Urothelium cell line (cell line): ENCODE measurements at regions not wholly inside any gene's neighbourhood (a gene's known extent, or its start where the extent isn't known, plus 50 kb on each side); places are given as distances from the start of the nearest gene placed in this dataset.
"Not testable (repeated sequence)": the region's sequence is repeated elsewhere in the genome, so short reads cannot be mapped to it uniquely, and the experiment has no call there.

Experiments used
- DNase-seq: peaks from one replicate; pipeline ENCODE4 v3.0.0; 2011; ENCODE audit warnings: low spot score, mixed read lengths
- FAIRE-seq: peaks from 2 replicates; lab custom pipeline; 2011; peaks lifted over from hg19 to GRCh38; lab: Jason Lieb, UNC

DNA sequence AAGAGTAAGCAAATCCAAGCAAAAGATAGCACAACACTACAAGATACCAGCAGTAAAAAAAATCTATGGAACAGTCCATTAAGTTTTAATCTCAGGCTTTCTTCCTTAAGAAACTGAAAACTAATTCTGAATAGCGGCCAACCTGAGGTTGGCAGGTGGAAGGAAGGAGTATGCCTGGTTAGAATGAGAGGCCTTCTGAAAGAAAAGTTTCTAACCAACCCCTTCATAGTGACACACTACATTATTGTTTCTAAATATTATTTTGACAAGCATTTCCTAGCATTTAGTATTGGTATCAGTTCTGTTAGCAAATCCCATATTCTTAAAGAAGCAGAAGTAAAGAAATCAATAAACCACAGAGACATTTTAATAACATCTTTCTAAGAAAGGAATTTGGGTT is 205.7 kb upstream of the PTBP2 start:
- FAIRE-seq (no peak), DNase-seq (no peak)

- DNase-seq (no peak), FAIRE-seq (no peak)
Measured at GRCh38 chr1:96519851-96520578, 201.6 kb upstream of the PTBP2 start.

DNA sequence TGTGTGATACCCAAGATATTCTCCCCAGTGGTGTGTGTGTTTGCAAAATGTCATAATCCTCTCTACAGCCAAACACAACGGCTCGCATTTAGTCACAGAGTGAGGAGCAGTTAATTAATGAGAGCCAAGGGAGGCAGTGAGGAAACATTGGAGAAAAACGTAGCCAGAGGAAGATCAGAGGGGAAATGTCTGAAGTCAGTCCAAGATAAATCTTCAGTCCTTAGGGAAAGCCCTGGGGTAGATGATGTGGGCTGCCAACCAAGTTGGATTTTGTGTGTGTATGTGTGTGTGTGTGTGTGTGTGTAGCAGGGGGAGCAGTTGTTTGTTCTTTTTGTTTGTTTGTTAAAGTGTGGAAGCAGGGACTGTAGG is 201.0 kb upstream of the PTBP2 start:
- FAIRE-seq: no peak
- no peak for DNase-seq

DNA sequence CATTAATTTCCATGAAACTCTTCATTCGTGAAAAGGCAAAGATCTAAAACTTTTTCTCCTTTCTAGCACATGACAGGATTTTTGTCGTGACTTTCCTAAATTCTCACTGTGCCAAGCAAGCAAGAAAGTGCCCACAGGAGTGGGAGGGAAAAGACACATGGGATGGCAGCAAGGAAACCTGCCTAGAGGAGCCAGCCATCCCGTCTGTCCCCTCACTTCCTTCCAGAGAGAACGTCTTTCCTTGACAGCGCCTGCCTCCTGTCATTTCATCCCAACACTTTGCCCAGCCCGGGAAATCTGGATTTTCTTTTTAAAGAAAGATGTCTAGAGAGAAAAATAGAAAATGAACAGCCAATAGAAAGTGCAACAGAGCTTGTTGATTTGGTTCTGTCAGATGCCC is 200.6 kb upstream of the PTBP2 start:
- FAIRE-seq (no peak), DNase-seq (no peak)

- no peak for FAIRE-seq
- no peak for DNase-seq
Measured at GRCh38 chr1:96521994-96522760, 199.4 kb upstream of the PTBP2 start.

DNA sequence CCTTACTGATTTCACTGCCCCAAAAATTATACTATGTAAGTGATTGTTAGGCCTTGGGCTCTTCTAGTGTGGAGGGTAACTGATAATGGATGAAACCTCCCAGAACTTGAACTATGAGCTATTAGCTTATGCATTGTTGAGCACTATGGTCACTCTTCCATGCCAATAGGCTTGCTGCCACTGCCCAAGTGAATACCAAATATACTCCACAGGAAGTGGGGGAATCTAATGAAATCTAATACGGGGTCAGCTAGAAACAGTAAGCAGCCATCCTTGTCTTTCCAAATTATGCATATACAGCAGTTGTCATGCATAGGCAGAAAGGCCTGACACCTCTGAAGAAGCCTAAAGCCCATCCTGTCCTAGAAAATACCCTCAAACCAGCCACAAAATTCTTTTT is 198.7 kb upstream of the PTBP2 start:
- DNase-seq (no peak), FAIRE-seq (no peak)

DNA sequence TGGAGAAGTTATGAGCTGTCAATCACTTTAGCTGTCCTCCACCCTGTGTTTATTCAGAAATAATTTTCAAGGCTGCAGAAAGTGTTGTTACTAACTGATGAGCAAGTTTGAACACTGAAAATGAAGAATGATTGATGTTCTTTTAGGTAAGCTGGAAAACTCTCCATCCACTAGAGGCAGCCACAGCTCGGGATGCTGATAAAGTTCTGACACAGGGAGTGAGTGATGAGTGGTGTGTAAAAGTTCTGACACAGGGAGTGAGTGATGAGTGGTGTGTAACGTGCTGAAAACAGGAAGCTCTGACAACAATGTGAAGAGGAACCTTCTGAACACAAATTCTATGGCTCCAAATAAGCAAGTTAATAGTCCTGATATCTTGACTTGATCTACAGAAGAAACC is 197.5 kb upstream of the PTBP2 start:
- DNase-seq (no peak), FAIRE-seq (no peak)

- DNase-seq (no peak), FAIRE-seq (no peak)
Measured at GRCh38 chr1:96525657-96526557, 195.7 kb upstream of the PTBP2 start.

GRCh38 chr1:96528672-96529071 is 192.9 kb upstream of the PTBP2 start:
- not testable (repeated sequence) for DNase-seq

DNA sequence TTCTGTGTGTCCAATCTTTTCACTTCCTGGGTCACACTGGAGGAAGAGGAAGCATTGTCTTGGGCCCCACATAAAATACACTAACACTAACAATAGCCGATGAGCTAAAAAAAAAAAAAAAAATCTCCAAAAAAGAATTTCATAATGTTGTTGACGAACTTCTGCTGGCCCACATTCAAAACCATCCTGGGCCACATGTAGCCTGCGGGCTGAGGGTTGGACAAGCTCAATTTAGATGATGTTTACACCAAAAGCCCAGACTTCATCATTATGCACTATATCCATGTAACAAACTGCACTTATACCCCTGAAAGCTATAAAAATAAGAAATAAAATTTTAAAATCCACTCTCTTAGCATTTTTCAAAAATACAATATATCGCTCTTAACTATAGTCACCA is 187.8 kb upstream of the PTBP2 start:
- no peak for FAIRE-seq
- no peak for DNase-seq

More at GRCh38 chr1:96528672-96529071, 192.9 kb upstream of the PTBP2 start:
- FAIRE-seq: not testable (repeated sequence)

GRCh38 chr1:96536581-96536980 is 185.0 kb upstream of the PTBP2 start:
- FAIRE-seq: no peak
- no peak for DNase-seq

GRCh38 chr1:96538111-96538641 is 183.4 kb upstream of the PTBP2 start:
- no peak for DNase-seq
- no peak for FAIRE-seq

GRCh38 chr1:96538883-96539282 is 182.7 kb upstream of the PTBP2 start:
- DNase-seq (no peak), FAIRE-seq (no peak)

- DNase-seq (no peak), FAIRE-seq (no peak)
Measured at GRCh38 chr1:96541491-96541890, 180.1 kb upstream of the PTBP2 start.

DNA sequence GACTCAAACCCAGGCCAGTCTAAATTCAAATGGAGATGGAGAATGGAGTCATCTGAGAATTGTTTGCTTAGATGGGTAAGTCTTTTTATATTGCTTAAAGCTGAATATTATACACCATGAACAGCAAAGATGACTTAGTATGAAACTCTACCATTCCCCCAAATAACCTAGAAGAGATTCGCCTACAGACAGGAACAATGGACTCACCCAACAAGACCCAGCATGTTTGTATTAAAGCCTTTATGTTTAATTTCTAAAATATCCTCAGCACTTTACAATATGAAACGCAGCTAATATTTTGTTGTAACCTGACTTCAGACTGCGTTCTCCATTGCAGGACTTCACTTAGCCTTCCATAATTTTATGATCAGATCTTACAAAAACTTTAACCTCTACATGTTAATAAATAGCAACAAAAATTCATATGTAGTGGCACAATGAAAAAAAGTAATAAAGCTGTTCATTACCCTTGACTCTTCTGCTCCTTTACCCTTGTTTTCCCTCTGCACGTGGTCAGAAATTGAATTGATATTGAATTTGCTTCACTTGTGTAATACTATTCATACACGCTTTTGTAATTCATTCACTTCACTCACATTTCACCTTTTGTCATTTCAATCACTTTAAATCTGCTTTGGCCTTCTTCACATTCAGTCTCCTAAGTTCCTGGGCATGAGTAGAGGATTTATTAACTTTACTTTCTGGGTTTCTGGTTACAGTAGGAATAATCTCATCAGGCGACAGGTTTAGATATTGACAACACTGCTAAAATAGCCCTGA is 177.3 kb upstream of the PTBP2 start:
- DNase-seq: no peak
- FAIRE-seq: no peak

DNA sequence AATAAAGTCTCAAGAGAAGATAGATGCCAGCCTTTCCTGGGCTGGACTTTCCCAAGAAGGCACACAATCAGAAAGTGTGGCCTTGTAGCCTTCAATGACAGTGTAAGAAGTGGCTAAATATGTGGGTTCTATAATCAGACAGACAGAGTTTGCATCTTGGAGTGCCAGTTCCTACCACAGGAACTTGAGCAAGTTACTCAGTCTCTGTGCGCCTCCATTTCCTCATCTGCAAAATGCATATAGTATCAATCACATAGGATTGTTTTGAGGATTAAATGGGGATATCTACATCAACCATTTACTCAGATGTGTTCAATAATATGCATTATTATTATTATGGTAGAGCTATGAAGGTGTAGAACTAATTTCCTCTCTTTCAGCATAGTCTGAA is 176.8 kb upstream of the PTBP2 start:
- no peak for DNase-seq
- FAIRE-seq: no peak

GRCh38 chr1:96545935-96546656 is 175.5 kb upstream of the PTBP2 start:
- DNase-seq (no peak), FAIRE-seq (no peak)

DNA sequence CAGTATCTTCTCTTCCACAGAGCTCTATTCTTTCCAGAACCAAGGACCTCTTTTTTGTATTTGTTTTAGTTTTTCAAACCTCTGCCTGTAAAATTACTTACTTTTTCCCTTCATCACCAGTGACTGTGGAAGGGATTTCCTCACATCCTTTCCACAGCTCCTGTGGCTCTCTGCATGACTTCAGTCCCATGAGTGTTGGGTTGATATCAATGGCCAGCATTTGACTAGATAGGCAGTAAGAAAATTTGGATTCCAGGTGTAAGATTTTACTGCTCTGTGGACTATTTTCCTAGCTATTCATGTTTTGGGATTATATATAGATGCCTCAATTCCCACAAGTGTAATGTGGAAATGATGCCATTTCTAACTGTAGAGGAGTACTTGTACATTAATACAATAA is 171.5 kb upstream of the PTBP2 start:
- no peak for FAIRE-seq
- DNase-seq: no peak

GRCh38 chr1:96552451-96552850 is 169.1 kb upstream of the PTBP2 start:
- FAIRE-seq (no peak), DNase-seq (no peak)

DNA sequence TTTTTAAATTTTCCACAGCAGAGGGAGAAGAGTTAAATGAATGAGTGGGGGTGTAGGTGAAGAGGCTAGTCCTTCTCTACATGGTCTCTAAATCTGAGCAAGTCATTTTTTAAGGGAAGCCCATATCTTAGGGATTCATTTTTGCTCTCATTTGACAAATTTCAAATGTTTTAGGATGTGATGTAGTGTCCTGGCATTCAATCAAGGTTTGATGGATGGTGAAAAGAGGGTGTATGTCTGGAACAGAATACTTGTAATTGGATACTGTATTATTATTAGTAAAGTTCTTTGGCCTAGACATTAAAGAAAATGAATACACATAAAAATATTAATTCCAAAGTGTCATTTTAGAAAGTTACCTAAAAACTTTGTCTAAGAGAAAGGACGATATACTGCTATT is 167.8 kb upstream of the PTBP2 start:
- no peak for DNase-seq
- no peak for FAIRE-seq
